Right cardiac atrium (tissue), 5 donors: ENCODE measurements at regions not wholly inside any gene's neighbourhood (a gene's known extent, or its start where the extent isn't known, plus 50 kb on each side); places are given as distances from the start of the nearest gene placed in this dataset.

Source experiments
- ATAC-seq, 2 donors: fragments of 200-7000 bp; cut with Tn5 transposase; one replicate each; pipeline versions ENCODE4 v1.8.0 to v1.9.1; 2020; ENCODE audit warnings: moderate library complexity in 2 of 2, mild to moderate bottlenecking in 1 of 2
- DNase-seq, 3 donors: peaks; one replicate each; pipeline ENCODE4 v3.0.0-alpha.2; 2020
- H3K27ac ChIP-seq: one replicate; pipeline ENCODE4 v1.5.1; 2013; ENCODE audit warnings: mild to moderate bottlenecking, low read length, control low read depth, moderate library complexity
- H3K27me3 ChIP-seq: one replicate; pipeline ENCODE4 v1.6.1; 2013; ENCODE audit not compliant: control insufficient read depth, insufficient read depth
- H3K4me1 ChIP-seq: one replicate; pipeline ENCODE4 v1.6.1; 2013; ENCODE audit warnings: low read length; ENCODE audit not compliant: control insufficient read depth, insufficient read depth
- H3K4me3 ChIP-seq: one replicate; pipeline ENCODE4 v1.5.1; 2013; ENCODE audit warnings: low read length, control low read depth
- H3K9me3 ChIP-seq: one replicate; pipeline ENCODE4 v1.6.1; 2013; ENCODE audit warnings: low read length; ENCODE audit not compliant: control insufficient read depth
- WGBS: extraction: QIAGEN DNeasy Blood & Tissue Kit; methylation state at CpG from one replicate; pipeline ENCODE4 v1.1.7; 2013; 5-methylcytosine and 5-hydroxymethylcytosine counted together
- intact Hi-C, 4 donors: fragments of 100-400 bp; cut with DNase I; formaldehyde crosslinking; loops; one replicate each; pipeline versions ENCODE4 v1.11.0 to v1.14.0; 2022 to 2023
- donor health status: healthy with polysubstance abuse.
- donor health status: DM: no; HTN: yes; CAD: no.
- donor health status: DM: no; HTN: no; CAD: no.
- donor health status: DM: no; HTN: yes; CAD: no; lungs with severe emphysema.
- donor health status: DM: yes; HTN: yes; CAD: no.

- Histone ChIP-seq H3K27me3 (no peaks in the 10 kb centered on the region), H3K4me3 (no peak overlapping the region), H3K4me1 (no peaks in the 10 kb centered on the region), H3K9me3 (no peaks in the 10 kb centered on the region), H3K27ac (no peak overlapping the region)
- ATAC-seq (no peak), DNase-seq (no peak)
- intact Hi-C loops: no loop called here
- WGBS: 69% methylated on average over 5 of the region's 5 CpGs
Observed at GRCh38 chr12:126404293-126404881, 1339.2 kb downstream of the AACS start.

- no peak for DNase-seq
- no peak for ATAC-seq
- intact Hi-C loops: no loop called here
- Histone ChIP-seq H3K4me1 (no peaks in the 10 kb centered on the region), H3K27me3 (no peaks in the 10 kb centered on the region), H3K27ac (no peak overlapping the region), H3K9me3 (no peaks in the 10 kb centered on the region), H3K4me3 (no peak overlapping the region)
- 65% methylated on average over 5 of the region's 5 CpGs for WGBS
Observed at GRCh38 chr12:126418400-126418799, 1353.2 kb downstream of the AACS start.

- ATAC-seq (no peak), DNase-seq (no peak)
- no peak overlapping the region for H3K27ac ChIP-seq
- intact Hi-C loops: no loop called here
- WGBS: 43% methylated on average over 2 of the region's 2 CpGs
- no peaks in the 10 kb centered on the region for H3K27me3 ChIP-seq
- no peaks in the 10 kb centered on the region for H3K9me3 ChIP-seq
- H3K4me3 ChIP-seq: no peak overlapping the region
- no peaks in the 10 kb centered on the region for H3K4me1 ChIP-seq
Observed at GRCh38 chr12:126419131-126419530, 1353.9 kb downstream of the AACS start.

GRCh38 chr12:126424696-126425095 lies 1359.5 kb downstream of the AACS start:
- no peaks in the 10 kb centered on the region for H3K9me3 ChIP-seq
- no peak overlapping the region for H3K4me3 ChIP-seq
- 43% methylated on average over 3 of the region's 3 CpGs for WGBS
- DNase-seq (no peak), ATAC-seq (no peak)
- intact Hi-C loops: no loop called here
- no peak overlapping the region for H3K27ac ChIP-seq
- H3K27me3 ChIP-seq: no peaks in the 10 kb centered on the region
- H3K4me1 ChIP-seq: no peaks in the 10 kb centered on the region

GRCh38 chr12:126425264-126425663 lies 1360.0 kb downstream of the AACS start:
- WGBS: 45% methylated on average over 7 of the region's 7 CpGs
- no peaks in the 10 kb centered on the region for H3K9me3 ChIP-seq
- H3K4me3 ChIP-seq: no peak overlapping the region
- H3K27ac ChIP-seq: no peak overlapping the region
- no peaks in the 10 kb centered on the region for H3K27me3 ChIP-seq
- H3K4me1 ChIP-seq: no peaks in the 10 kb centered on the region
- DNase-seq: peak in 1 of 3 donors; percentile 37
- ATAC-seq: no peak
- intact Hi-C loops: no loop called here

GRCh38 chr12:126428769-126429168 lies 1363.5 kb downstream of the AACS start:
- no peak overlapping the region for H3K27ac ChIP-seq
- ATAC-seq (no peak), DNase-seq (no peak)
- no peak overlapping the region for H3K4me3 ChIP-seq
- H3K9me3 ChIP-seq: no peaks in the 10 kb centered on the region
- no peaks in the 10 kb centered on the region for H3K27me3 ChIP-seq
- intact Hi-C loops: no loop called here
- 68% methylated on average over 5 of the region's 5 CpGs for WGBS
- H3K4me1 ChIP-seq: no peaks in the 10 kb centered on the region

- no peaks in the 10 kb centered on the region for H3K27me3 ChIP-seq
- ATAC-seq (no peak), DNase-seq (no peak)
- H3K4me3 ChIP-seq: no peak overlapping the region
- H3K9me3 ChIP-seq: no peaks in the 10 kb centered on the region
- no peak overlapping the region for H3K27ac ChIP-seq
- 52% methylated on average over 2 of the region's 2 CpGs for WGBS
- intact Hi-C loops: no loop called here
- no peaks in the 10 kb centered on the region for H3K4me1 ChIP-seq
Observed at GRCh38 chr12:126430921-126431320, 1365.7 kb downstream of the AACS start.

- intact Hi-C loops: no loop called here
- Histone ChIP-seq H3K27me3 (no peaks in the 10 kb centered on the region), H3K27ac (no peak overlapping the region), H3K4me3 (no peak overlapping the region), H3K4me1 (no peaks in the 10 kb centered on the region), H3K9me3 (no peaks in the 10 kb centered on the region)
- WGBS: 55% methylated on average over 6 of the region's 6 CpGs
- DNase-seq (no peak), ATAC-seq (no peak)
Observed at GRCh38 chr12:126431767-126432166, 1366.5 kb downstream of the AACS start.

- intact Hi-C loops: no loop called here
Observed at GRCh38 chr12:126432780-126433179, 1367.5 kb downstream of the AACS start.

GRCh38 chr12:126434412-126434985 lies 1369.3 kb downstream of the AACS start:
- Histone ChIP-seq H3K27ac (no peak overlapping the region), H3K27me3 (no peaks in the 10 kb centered on the region), H3K4me3 (no peak overlapping the region), H3K4me1 (no peaks in the 10 kb centered on the region), H3K9me3 (no peaks in the 10 kb centered on the region)
- intact Hi-C loops: no loop called here
- 80% methylated on average over 5 of the region's 5 CpGs for WGBS
- ATAC-seq (no peak), DNase-seq (no peak)

More at GRCh38 chr12:126432780-126433179, 1367.5 kb downstream of the AACS start:
- Histone ChIP-seq H3K4me1 (no peaks in the 10 kb centered on the region), H3K27ac (no peak overlapping the region), H3K27me3 (no peaks in the 10 kb centered on the region), H3K9me3 (no peaks in the 10 kb centered on the region), H3K4me3 (no peak overlapping the region)
- DNase-seq (no peak), ATAC-seq (no peak)
- 52% methylated on average over 1 of the region's 1 CpG for WGBS

- 90% methylated on average over 3 of the region's 3 CpGs for WGBS
- no peaks in the 10 kb centered on the region for H3K9me3 ChIP-seq
Observed at GRCh38 chr12:126436041-126436440, 1370.8 kb downstream of the AACS start.

GRCh38 chr12:126437934-126438333 lies 1372.7 kb downstream of the AACS start:
- ATAC-seq: no peak
- Histone ChIP-seq H3K27ac (no peak overlapping the region), H3K4me3 (no peak overlapping the region), H3K9me3 (no peaks in the 10 kb centered on the region), H3K27me3 (no peaks in the 10 kb centered on the region), H3K4me1 (no peaks in the 10 kb centered on the region)
- no peak for DNase-seq
- intact Hi-C loops: no loop called here
- 91% methylated on average over 1 of the region's 1 CpG for WGBS

More at GRCh38 chr12:126436041-126436440, 1370.8 kb downstream of the AACS start:
- DNase-seq: no peak
- Histone ChIP-seq H3K27me3 (no peaks in the 10 kb centered on the region), H3K4me1 (no peaks in the 10 kb centered on the region), H3K4me3 (no peak overlapping the region), H3K27ac (no peak overlapping the region)
- ATAC-seq: no peak
- intact Hi-C loops: no loop called here
